Suprapubic skin (tissue), 4 donors: ENCODE measurements at regions not wholly inside any gene's neighbourhood (a gene's known extent, or its start where the extent isn't known, plus 50 kb on each side); places are given as distances from the start of the nearest gene placed in this dataset.

ENCODE experiments used
- EP300 ChIP-seq: sonication (generic); formaldehyde crosslinking; IDR thresholded peaks from one replicate; pipeline ENCODE4 v1.6.1; 2017; ENCODE audit warnings: antibody characterized with exemption
- POLR2A ChIP-seq, 2 donors: fragments of 450-650 bp; IDR thresholded peaks; one replicate each; pipeline ENCODE4 v1.6.1; 2017; ENCODE audit warnings: antibody characterized with exemption in 2 of 2, mild to moderate bottlenecking in 2 of 2, moderate library complexity in 2 of 2
- POLR2AphosphoS5 ChIP-seq, 3 donors: sonication (generic); formaldehyde crosslinking; IDR thresholded peaks; one replicate each; pipeline ENCODE4 v1.6.1; 2017; ENCODE audit warnings: antibody characterized with exemption in 3 of 3
- TF ChIP-seq, protein P1 (sequence below), 2 donors: fragments of 200-600 bp in 1 of 2; fragments of 450-650 bp in 1 of 2; sonication (generic) in 1 of 2; IDR thresholded peaks; one replicate each; pipeline ENCODE4 v1.5.1; 2016 to 2019; ENCODE audit warnings: antibody characterized with exemption in 2 of 2, mild to moderate bottlenecking in 1 of 2, moderate library complexity in 1 of 2

DNA sequence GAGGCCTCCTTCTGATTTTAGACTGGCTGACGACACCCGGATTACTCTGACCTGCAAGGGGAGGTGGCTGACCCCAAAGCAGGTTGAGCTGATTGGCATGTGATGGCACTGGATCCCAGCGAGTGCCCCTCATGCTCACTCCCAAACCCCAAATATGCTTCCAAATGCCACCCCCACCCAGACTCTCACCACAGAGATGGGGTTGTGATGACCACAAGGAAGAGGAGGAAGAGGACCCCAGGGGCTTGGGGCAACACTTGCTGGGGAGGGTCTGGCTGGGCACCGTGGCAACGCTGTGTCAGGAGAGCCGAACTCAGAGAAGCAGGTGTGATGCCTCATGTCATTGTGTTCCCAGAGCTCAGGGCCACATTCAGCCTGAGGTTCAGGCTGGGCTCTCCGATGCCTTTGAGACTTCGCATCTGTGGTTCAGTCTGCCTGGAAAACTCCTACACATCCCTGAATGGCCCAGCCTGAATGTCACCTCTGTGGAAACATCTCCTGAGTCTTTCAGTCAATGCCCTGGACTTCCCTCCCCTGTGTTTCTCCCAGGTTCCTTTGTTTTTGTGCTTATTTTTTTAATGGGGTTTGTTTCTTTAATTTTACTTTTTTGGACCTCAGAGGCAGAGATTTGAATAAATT is 169.1 kb upstream of the PMEPA1 start:
- TF ChIP-seq, protein P1, sequence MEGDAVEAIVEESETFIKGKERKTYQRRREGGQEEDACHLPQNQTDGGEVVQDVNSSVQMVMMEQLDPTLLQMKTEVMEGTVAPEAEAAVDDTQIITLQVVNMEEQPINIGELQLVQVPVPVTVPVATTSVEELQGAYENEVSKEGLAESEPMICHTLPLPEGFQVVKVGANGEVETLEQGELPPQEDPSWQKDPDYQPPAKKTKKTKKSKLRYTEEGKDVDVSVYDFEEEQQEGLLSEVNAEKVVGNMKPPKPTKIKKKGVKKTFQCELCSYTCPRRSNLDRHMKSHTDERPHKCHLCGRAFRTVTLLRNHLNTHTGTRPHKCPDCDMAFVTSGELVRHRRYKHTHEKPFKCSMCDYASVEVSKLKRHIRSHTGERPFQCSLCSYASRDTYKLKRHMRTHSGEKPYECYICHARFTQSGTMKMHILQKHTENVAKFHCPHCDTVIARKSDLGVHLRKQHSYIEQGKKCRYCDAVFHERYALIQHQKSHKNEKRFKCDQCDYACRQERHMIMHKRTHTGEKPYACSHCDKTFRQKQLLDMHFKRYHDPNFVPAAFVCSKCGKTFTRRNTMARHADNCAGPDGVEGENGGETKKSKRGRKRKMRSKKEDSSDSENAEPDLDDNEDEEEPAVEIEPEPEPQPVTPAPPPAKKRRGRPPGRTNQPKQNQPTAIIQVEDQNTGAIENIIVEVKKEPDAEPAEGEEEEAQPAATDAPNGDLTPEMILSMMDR (IDR thresholded peaks at IDR 0.05) = no peak
- TF ChIP-seq POLR2AphosphoS5 (IDR thresholded peaks at IDR 0.05) (no peak), EP300 (no peak), POLR2A (IDR thresholded peaks at IDR 0.05) (no peak)
